HUES48 (cell line): ENCODE measurements at regions not wholly inside any gene's neighbourhood (a gene's known extent, or its start where the extent isn't known, plus 50 kb on each side); places are given as distances from the start of the nearest gene placed in this dataset.

Experiments used
- H3K27ac ChIP-seq: one replicate; pipeline ENCODE4 v1.7.0; 2013; ENCODE audit warnings: low read depth, low read length, inconsistent platforms
- H3K27me3 ChIP-seq: 2 replicates; pipeline ENCODE4 v1.6.1; 2013; ENCODE audit warnings: mild to moderate bottlenecking, low read length; ENCODE audit not compliant: control insufficient read depth, insufficient read depth
- H3K36me3 ChIP-seq: 2 replicates; pipeline ENCODE4 v1.6.1; 2013; ENCODE audit warnings: low read length; ENCODE audit not compliant: control insufficient read depth, insufficient read depth
- H3K4me1 ChIP-seq: 2 replicates; pipeline ENCODE4 v1.6.1; 2013; ENCODE audit warnings: mild to moderate bottlenecking, low read length; ENCODE audit not compliant: control insufficient read depth, insufficient read depth
- H3K4me3 ChIP-seq: 2 replicates; pipeline ENCODE4 v1.5.1; 2013; ENCODE audit warnings: mild to moderate bottlenecking, low read depth, low read length
- H3K9ac ChIP-seq: 2 replicates; pipeline ENCODE4 v1.6.1; 2013; ENCODE audit warnings: mild to moderate bottlenecking, low read depth, low read length, moderate library complexity
- H3K9me3 ChIP-seq: 2 replicates; pipeline ENCODE4 v1.6.1; 2013; ENCODE audit warnings: low read length; ENCODE audit not compliant: control insufficient read depth, insufficient read depth

GRCh38 chr12:125310461-125310860 lies 245.2 kb downstream of the AACS start:
- H3K36me3 ChIP-seq = no peaks in the 10 kb centered on the region
- no peak overlapping the region for H3K27ac ChIP-seq
- peaks cover 17% of the 10 kb centered on the region for H3K4me1 ChIP-seq
- H3K9me3 ChIP-seq = no peaks in the 10 kb centered on the region
- no peaks in the 10 kb centered on the region for H3K27me3 ChIP-seq
- H3K4me3 ChIP-seq = no peak overlapping the region
- H3K9ac ChIP-seq = no peak overlapping the region

GRCh38 chr12:125311050-125311449 lies 245.8 kb downstream of the AACS start:
- Histone ChIP-seq H3K4me1 (peaks cover 17% of the 10 kb centered on the region), H3K4me3 (no peak overlapping the region), H3K27me3 (no peaks in the 10 kb centered on the region), H3K27ac (no peak overlapping the region), H3K9ac (no peak overlapping the region), H3K36me3 (no peaks in the 10 kb centered on the region), H3K9me3 (no peaks in the 10 kb centered on the region)

DNA sequence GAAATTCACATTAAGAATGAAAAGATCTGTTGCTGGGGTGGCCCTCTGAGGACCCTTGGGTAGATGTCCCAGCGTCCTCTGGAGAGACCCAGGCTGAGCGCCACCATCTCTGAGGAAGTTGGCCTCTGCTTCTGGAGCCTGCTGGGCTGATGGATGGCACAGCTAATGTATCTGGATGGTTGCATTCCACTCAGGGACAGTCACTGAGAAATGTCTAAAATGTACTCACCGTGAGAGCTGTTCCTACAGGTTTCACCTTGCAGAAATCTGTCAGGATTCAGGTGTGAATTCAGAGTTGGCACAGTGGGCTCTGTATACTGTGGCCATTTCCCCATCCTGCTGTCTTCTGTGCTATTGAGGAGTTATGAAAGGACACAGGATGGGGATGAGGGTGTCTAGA lies 247.2 kb downstream of the AACS start:
- Histone ChIP-seq H3K4me1 (peaks cover 17% of the 10 kb centered on the region), H3K4me3 (no peak overlapping the region), H3K9me3 (no peaks in the 10 kb centered on the region), H3K27me3 (no peaks in the 10 kb centered on the region), H3K36me3 (no peaks in the 10 kb centered on the region), H3K9ac (no peak overlapping the region), H3K27ac (no peak overlapping the region)

GRCh38 chr12:125314051-125314755 lies 249.0 kb downstream of the AACS start:
- no peaks in the 10 kb centered on the region for H3K36me3 ChIP-seq
- no peak overlapping the region for H3K9ac ChIP-seq
- no peak overlapping the region for H3K4me3 ChIP-seq
- H3K4me1 ChIP-seq = peaks cover 17% of the 10 kb centered on the region
- H3K27ac ChIP-seq = peak overlapping the region; percentile 55
- H3K27me3 ChIP-seq = no peaks in the 10 kb centered on the region
- H3K9me3 ChIP-seq = no peaks in the 10 kb centered on the region

GRCh38 chr12:125315771-125316170 lies 250.5 kb downstream of the AACS start:
- Histone ChIP-seq H3K36me3 (no peaks in the 10 kb centered on the region), H3K27me3 (no peaks in the 10 kb centered on the region), H3K4me1 (peaks cover 17% of the 10 kb centered on the region)

DNA sequence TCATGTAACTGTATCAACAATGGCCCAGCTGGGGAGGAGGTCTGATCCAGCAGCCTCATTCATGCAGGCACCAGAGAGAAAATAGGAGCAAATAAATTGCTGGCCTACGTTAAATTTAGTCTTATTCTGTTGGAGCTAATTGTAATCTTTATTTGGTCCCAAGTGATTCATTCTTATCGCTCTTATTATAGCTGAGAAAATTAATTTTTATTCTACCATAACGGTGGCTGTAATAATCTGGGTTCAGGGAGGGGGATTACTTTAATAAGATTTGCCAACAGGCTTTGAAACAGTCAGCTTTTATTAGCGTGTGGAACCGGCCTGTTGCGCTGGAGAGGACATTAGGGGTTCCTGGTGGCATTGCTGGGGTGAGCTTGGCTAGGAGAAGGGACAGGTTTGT lies 254.9 kb downstream of the AACS start:
- Histone ChIP-seq H3K36me3 (no peaks in the 10 kb centered on the region), H3K9me3 (no peaks in the 10 kb centered on the region), H3K27ac (no peak overlapping the region), H3K9ac (no peak overlapping the region), H3K4me3 (no peak overlapping the region), H3K4me1 (peaks cover 7% of the 10 kb centered on the region; the same call in 1 of the 2 replicates), H3K27me3 (no peaks in the 10 kb centered on the region)

More at GRCh38 chr12:125315771-125316170, 250.5 kb downstream of the AACS start:
- H3K9ac ChIP-seq = no peak overlapping the region
- H3K27ac ChIP-seq = no peak overlapping the region
- H3K4me3 ChIP-seq = no peak overlapping the region
- H3K9me3 ChIP-seq = no peaks in the 10 kb centered on the region

DNA sequence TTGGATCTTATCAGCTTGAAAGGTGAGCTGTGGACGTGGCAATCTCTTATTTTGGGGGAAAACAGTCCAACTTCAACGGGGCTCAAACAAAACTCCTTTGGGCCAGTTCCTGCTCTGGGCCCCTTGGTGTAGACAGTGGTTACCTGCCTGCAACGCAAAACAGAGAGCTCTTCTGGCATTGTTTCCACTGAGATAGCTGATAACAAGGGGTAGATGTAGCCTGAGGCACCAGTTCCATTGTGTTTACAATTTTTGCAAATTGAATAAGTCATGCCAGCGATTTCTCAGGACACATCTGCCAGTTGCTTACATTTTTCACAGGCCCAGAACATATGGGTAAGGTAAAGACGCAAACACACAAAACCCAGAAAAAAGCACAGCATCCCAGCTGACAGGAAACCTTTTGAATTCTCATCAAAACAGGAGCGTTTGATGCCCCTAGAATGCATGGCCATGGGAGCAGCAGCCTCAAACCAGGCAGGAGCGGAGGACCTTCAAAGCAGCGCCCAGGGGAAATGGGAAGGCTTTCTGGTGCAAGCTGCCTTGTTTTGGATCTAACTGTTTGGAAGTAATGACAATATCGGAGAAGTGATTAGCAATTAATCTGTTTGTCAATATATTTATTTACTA lies 259.7 kb downstream of the AACS start:
- no peak overlapping the region for H3K9ac ChIP-seq
- H3K9me3 ChIP-seq = peaks cover 7% of the 10 kb centered on the region
- H3K4me1 ChIP-seq = peaks cover 23% of the 10 kb centered on the region
- no peaks in the 10 kb centered on the region for H3K36me3 ChIP-seq
- no peaks in the 10 kb centered on the region for H3K27me3 ChIP-seq
- no peak overlapping the region for H3K4me3 ChIP-seq
- no peak overlapping the region for H3K27ac ChIP-seq

- no peaks in the 10 kb centered on the region for H3K36me3 ChIP-seq
- 0 out of 2 replicates have a peak overlapping the region, but pooled peaks have one; percentile 22 for H3K9ac ChIP-seq
- no peaks in the 10 kb centered on the region for H3K27me3 ChIP-seq
- peak overlapping the region; percentile 96 for H3K27ac ChIP-seq
- H3K4me1 ChIP-seq = peaks cover 33% of the 10 kb centered on the region
- H3K9me3 ChIP-seq = peaks cover 7% of the 10 kb centered on the region
- H3K4me3 ChIP-seq = peak overlapping the region; percentile 26; the same call in 1 of the 2 replicates
Measured at GRCh38 chr12:125329239-125330102, 264.2 kb downstream of the AACS start.

- Histone ChIP-seq H3K36me3 (no peaks in the 10 kb centered on the region), H3K27me3 (no peaks in the 10 kb centered on the region), H3K4me1 (peaks cover 33% of the 10 kb centered on the region), H3K27ac (peak overlapping the region; percentile 46), H3K4me3 (peak overlapping the region; percentile 65), H3K9ac (peak overlapping the region; percentile 45; the same call in 1 of the 2 replicates), H3K9me3 (peaks cover 7% of the 10 kb centered on the region)
Measured at GRCh38 chr12:125330645-125331341, 265.6 kb downstream of the AACS start.

GRCh38 chr12:125331342-125332052 lies 266.3 kb downstream of the AACS start:
- peak overlapping the region; percentile 46 for H3K27ac ChIP-seq
- H3K27me3 ChIP-seq = no peaks in the 10 kb centered on the region

More at GRCh38 chr12:125331342-125332052, 266.3 kb downstream of the AACS start:
- Histone ChIP-seq H3K4me1 (peaks cover 33% of the 10 kb centered on the region), H3K36me3 (no peaks in the 10 kb centered on the region), H3K9me3 (peaks cover 7% of the 10 kb centered on the region), H3K9ac (peak overlapping the region; percentile 45; the same call in 1 of the 2 replicates), H3K4me3 (peak overlapping the region; percentile 65)
